K562 (cell line): ENCODE measurements at regions not wholly inside any gene's neighbourhood (a gene's known extent, or its start where the extent isn't known, plus 50 kb on each side); places are given as distances from the start of the nearest gene placed in this dataset.

Source experiments
- ATAC-seq: fragments of 200-7000 bp; cut with Tn5 transposase; 3 replicates; pipeline ENCODE4 v1.9.1; 2020; ENCODE audit warnings: moderate library complexity
- BruUV-seq: library from RNA; stranded (reverse); fragments of 400-500 nt; replicated peaks from 2 replicates; lab custom pipeline; 2021; lab: Mats Ljungman, UMichigan
- CTCF ChIA-PET: fragments of 300-600 bp; formaldehyde crosslinking; extraction: SDS; loops from one replicate; lab custom pipeline; 2021; ENCODE audit warnings: low intra/inter-chr PET ratio; lab: Yijun Ruan, JAX
- POLR2A ChIA-PET: fragments of 300-600, 350-650 bp; sonication (Branson Sonifier 250); formaldehyde crosslinking; extraction: SDS; loops from one replicate; lab custom pipeline; 2021; ENCODE audit warnings: antibody characterized with exemption, inconsistent platforms; lab: Yijun Ruan, JAX
- DNase-seq, 4 experiments: peaks; one replicate each; pipeline versions ENCODE4 v3.0.0 to v3.0.0-alpha.2; 2011 to 2018; ENCODE audit warnings: low spot score in 3 of 4, mixed read lengths in 3 of 4; ENCODE audit errors: extremely low read depth in 1 of 4
- FAIRE-seq: peaks from 2 replicates; lab custom pipeline; 2011; peaks lifted over from hg19 to GRCh38; lab: Jason Lieb, UNC
- H2AFZ ChIP-seq: 2 replicates; pipeline ENCODE4 v1.6.0; 2011; ENCODE audit warnings: low read depth, low read length, control low read depth, inconsistent platforms
- H3K27ac ChIP-seq: fragments of 200-600 bp; 3 replicates; pipeline ENCODE4 v1.8.0; 2011; ENCODE audit warnings: low read depth, mild to moderate bottlenecking, control low read depth, inconsistent platforms, low read length, moderate library complexity, mixed read lengths; ENCODE audit errors: extremely low read depth
- H3K27me3 ChIP-seq, 2 experiments: fragments of 300-600 bp in 1 of 2; 2 replicates in 1 of 2; 3 replicates in 1 of 2; pipeline versions ENCODE4 v1.6.0 to v1.8.0; 2011; ENCODE audit warnings: inconsistent platforms in 2 of 2, low read length in 2 of 2, mild to moderate bottlenecking in 1 of 2, mixed read lengths in 1 of 2, moderate library complexity in 1 of 2; ENCODE audit not compliant: control insufficient read depth in 2 of 2, insufficient read depth in 2 of 2
- H3K36me3 ChIP-seq: fragments of 300-600 bp; 3 replicates; pipeline ENCODE4 v1.8.0; 2011; ENCODE audit warnings: mild to moderate bottlenecking, low read length, inconsistent platforms; ENCODE audit not compliant: control insufficient read depth, insufficient read depth
- H3K4me1 ChIP-seq, 2 experiments: fragments of 200-600 bp in 1 of 2; replicated peaks in 1 of 2; 2 replicates in 1 of 2; 3 replicates in 1 of 2; pipeline versions ENCODE4 v1.5.1 to v1.8.0; 2011; ENCODE audit warnings: inconsistent platforms in 2 of 2, low read length in 2 of 2, mild to moderate bottlenecking in 1 of 2, mixed read lengths in 1 of 2, moderate library complexity in 1 of 2; ENCODE audit not compliant: control insufficient read depth in 2 of 2, insufficient read depth in 2 of 2
- H3K4me2 ChIP-seq: 2 replicates; pipeline ENCODE4 v1.6.1; 2011; ENCODE audit warnings: low read length, control low read depth, inconsistent platforms, mixed read lengths; ENCODE audit not compliant: insufficient read depth
- H3K4me3 ChIP-seq: fragments of 200-600 bp; sonication (generic), shearing (Covaris generic); 2 replicates; pipeline ENCODE4 v1.5.1; 2016; ENCODE audit warnings: control low read depth, inconsistent platforms
- H3K79me2 ChIP-seq: fragments of 200-600 bp; 3 replicates; pipeline ENCODE4 v1.8.0; 2011; ENCODE audit warnings: low read length, inconsistent platforms; ENCODE audit not compliant: control insufficient read depth, insufficient read depth
- H3K9ac ChIP-seq, 2 experiments: 2 replicates each; pipeline versions ENCODE4 v1.6.0 to v1.6.1; 2011; ENCODE audit warnings: low read depth in 2 of 2, low read length in 2 of 2, control low read depth in 1 of 2, inconsistent platforms in 1 of 2, mild to moderate bottlenecking in 1 of 2, mixed read lengths in 1 of 2; ENCODE audit not compliant: insufficient read depth in 1 of 2
- H3K9me1 ChIP-seq: one replicate; pipeline ENCODE4 v1.6.0; 2011; ENCODE audit warnings: inconsistent platforms, mild to moderate bottlenecking, low read length, moderate library complexity; ENCODE audit not compliant: control insufficient read depth, insufficient read depth
- H3K9me3 ChIP-seq: replicated peaks from 2 replicates; pipeline ENCODE4 v1.5.1; 2011; ENCODE audit warnings: low read depth, low read length, inconsistent platforms; ENCODE audit not compliant: control insufficient read depth, insufficient read depth
- H4K20me1 ChIP-seq: replicated peaks from 2 replicates; pipeline ENCODE4 v1.6.1; 2011; ENCODE audit warnings: low read length, inconsistent platforms, mixed read lengths; ENCODE audit not compliant: control insufficient read depth, insufficient read depth
- CHD2 ChIP-seq: IDR thresholded peaks from 2 replicates; pipeline ENCODE4 v1.6.1; 2011; ENCODE audit warnings: low read depth, low read length
- DIDO1 ChIP-seq: fragments of 450-650 bp; IDR thresholded peaks from 2 replicates; pipeline ENCODE4 v1.6.1; 2016; ENCODE audit warnings: low read depth, missing biosample characterization, missing genetic modification characterization
- ELF2 ChIP-seq: fragments of 250-450 bp; sonication (Bioruptor Pico); IDR thresholded peaks from 2 replicates; pipeline ENCODE4 v1.5.0; 2021; ENCODE audit warnings: mild to moderate bottlenecking
- ESRRB ChIP-seq: fragments of 250-450 bp; sonication (Bioruptor Pico); IDR thresholded peaks from 2 replicates; pipeline ENCODE4 v1.5.0; 2020; ENCODE audit warnings: mild to moderate bottlenecking, moderate library complexity, borderline replicate concordance
- FOXP1 ChIP-seq: sonication (generic); formaldehyde crosslinking; IDR thresholded peaks from 2 replicates; pipeline ENCODE4 v1.8.0; 2022; ENCODE audit warnings: mild to moderate bottlenecking, missing genetic modification reagents
- HEY1 ChIP-seq: fragments of 250-450 bp; sonication (Bioruptor Pico); IDR thresholded peaks from 2 replicates; pipeline ENCODE4 v1.5.0; 2020; ENCODE audit warnings: mild to moderate bottlenecking, moderate library complexity, borderline replicate concordance
- NCOR1 ChIP-seq: fragments of 450-650 bp; IDR thresholded peaks from 2 replicates; pipeline ENCODE4 v1.6.1; 2016; ENCODE audit warnings: mild to moderate bottlenecking, moderate library complexity
- POLR2A ChIP-seq: fragments of 450-650 bp; conservative IDR thresholded peaks from 2 replicates; pipeline ENCODE4 v1.6.1; 2016
- RBM15 ChIP-seq: fragments of 200-400 bp; formaldehyde crosslinking; IDR thresholded peaks from 2 replicates; pipeline ENCODE4 v1.6.1; 2018; ENCODE audit warnings: mild to moderate bottlenecking, low read length, moderate library complexity; ENCODE audit not compliant: insufficient read depth
- SIRT6 ChIP-seq: IDR thresholded peaks from one replicate; pipeline ENCODE4 v1.6.1; 2012; ENCODE audit warnings: low read depth, mild to moderate bottlenecking, control low read depth, inconsistent platforms, low read length, moderate library complexity
- SRSF1 ChIP-seq: fragments of 200-400 bp; formaldehyde crosslinking; IDR thresholded peaks from 2 replicates; pipeline ENCODE4 v1.6.1; 2017; ENCODE audit warnings: mild to moderate bottlenecking, low read depth, low read length, moderate library complexity
- U2AF1 ChIP-seq: fragments of 200-400 bp; formaldehyde crosslinking; optimal IDR thresholded peaks from 2 replicates; pipeline ENCODE3; 2017; ENCODE audit warnings: mild to moderate bottlenecking, low read depth, low read length, moderate library complexity
- ZNF347 ChIP-seq: fragments of 450-650 bp; formaldehyde crosslinking; IDR thresholded peaks from 2 replicates; pipeline ENCODE4 v1.4.0; 2020; ENCODE audit warnings: low read depth, mild to moderate bottlenecking, moderate library complexity
- ZNF551 ChIP-seq: fragments of 250-450 bp; sonication (Bioruptor Pico); IDR thresholded peaks from 2 replicates; pipeline ENCODE4 v1.5.0; 2021; ENCODE audit warnings: mild to moderate bottlenecking, moderate library complexity
- WGBS: fragments of 100-300 bp; shearing (Covaris generic); methylation state at CpG from one replicate; pipeline ENCODE4 v1.1.6; 2016; ENCODE audit warnings: low coverage, mixed read lengths; ENCODE audit not compliant: insufficient coverage; ENCODE audit errors: missing lambda C conversion rate; 5-methylcytosine and 5-hydroxymethylcytosine counted together
- in situ Hi-C: fragments of 300-500 bp; cut with MboI; formaldehyde crosslinking; loops from 4 replicates; pipeline ENCODE4 v1.15.0; 2018; ENCODE audit warnings: inconsistent platforms, mixed read lengths
- intact Hi-C: fragments of 100-400 bp; cut with micrococcal nuclease; formaldehyde crosslinking; loops from 2 replicates; pipeline ENCODE4 v1.14.2; 2022
- TF ChIP-seq, protein P1 (sequence below): sonication (generic); formaldehyde crosslinking; IDR thresholded peaks from 2 replicates; pipeline ENCODE4 v1.8.1; 2022; ENCODE audit warnings: missing genetic modification reagents
- TF ChIP-seq, protein P2 (sequence below): IDR thresholded peaks from 3 replicates; pipeline ENCODE4 v1.6.1; 2011; ENCODE audit warnings: borderline replicate concordance, mild to moderate bottlenecking; ENCODE audit not compliant: insufficient read length, insufficient read depth
- TF ChIP-seq, protein P3 (sequence below), 3 experiments: fragments of 200-800 bp in 1 of 3; fragments of 250-450 bp in 1 of 3; fragments of 450-650 bp in 1 of 3; sonication (Bioruptor Pico) in 1 of 3; sonication (Bioruptor generic) in 1 of 3; formaldehyde crosslinking in 1 of 3; IDR thresholded peaks; 2 replicates each; pipeline versions ENCODE4 v1.6.1 to v1.8.0; 2016 to 2022; ENCODE audit warnings: mild to moderate bottlenecking in 2 of 3, missing genetic modification characterization in 2 of 3, missing compliant biosample characterization in 1 of 3, moderate library complexity in 1 of 3

DNA sequence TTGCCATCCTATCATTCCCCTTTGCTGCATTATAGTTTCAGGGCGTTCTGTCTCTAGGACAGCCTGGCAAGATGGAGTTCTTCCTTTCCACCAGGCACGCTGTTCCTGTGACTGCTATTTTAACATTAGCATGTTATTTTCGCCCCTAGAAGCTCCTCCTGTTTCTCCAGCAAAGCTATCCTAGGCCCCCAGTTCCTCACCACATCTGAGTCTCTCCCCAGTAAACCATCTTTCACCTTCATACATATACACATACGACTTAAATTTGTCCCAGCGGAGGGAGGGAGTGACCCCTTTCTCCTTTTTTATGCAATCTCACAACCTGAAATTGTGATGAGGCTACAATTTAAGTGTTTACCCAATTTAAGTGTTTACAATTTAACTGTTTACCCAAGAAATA, 66.7 kb upstream of the FRMD6 start:
- no peak overlapping the region for H3K27ac ChIP-seq
- CTCF ChIA-PET: no interaction called here
- FAIRE-seq: no peak
- no peak overlapping the region for H3K9ac ChIP-seq
- no TSS peak for BruUV-seq
- intact Hi-C loops: no loop called here
- 0% methylated on average over 3 of the region's 5 CpGs for WGBS
- H4K20me1 ChIP-seq: no peaks in the 10 kb centered on the region
- H3K4me2 ChIP-seq: no peak overlapping the region
- no peaks in the 10 kb centered on the region for H3K36me3 ChIP-seq
- DNase-seq: no peak
- no peak overlapping the region for H2AFZ ChIP-seq
- no peaks in the 10 kb centered on the region for H3K79me2 ChIP-seq
- no peak for ATAC-seq
- no peaks in the 10 kb centered on the region for H3K4me1 ChIP-seq
- in situ Hi-C loops: no loop called here
- POLR2A ChIA-PET: interaction anchor here (0.6 kb wide), 1 partner anchor 1185 kb away, joined by 3 read pairs; no protein-coding TSS in a partner anchor
- no peak overlapping the region for H3K4me3 ChIP-seq
- H3K9me1 ChIP-seq: no peaks in the 10 kb centered on the region
- H3K9me3 ChIP-seq: no peaks in the 10 kb centered on the region
- TF ChIP-seq ELF2 (CRISPR knock-in tag) (no peak), FOXP1 (CRISPR knock-in tag) (no peak), RBM15 (no peak), U2AF1 (no peak), NCOR1 (no peak), POLR2A (no peak), CHD2 (no peak), DIDO1 (no peak), SRSF1 (no peak), ESRRB (CRISPR knock-in tag) (no peak), ZNF551 (CRISPR knock-in tag) (no peak), SIRT6 (no peak), HEY1 (CRISPR knock-in tag) (no peak), ZNF347 (CRISPR knock-in tag) (no peak)
- TF ChIP-seq, protein P1, sequence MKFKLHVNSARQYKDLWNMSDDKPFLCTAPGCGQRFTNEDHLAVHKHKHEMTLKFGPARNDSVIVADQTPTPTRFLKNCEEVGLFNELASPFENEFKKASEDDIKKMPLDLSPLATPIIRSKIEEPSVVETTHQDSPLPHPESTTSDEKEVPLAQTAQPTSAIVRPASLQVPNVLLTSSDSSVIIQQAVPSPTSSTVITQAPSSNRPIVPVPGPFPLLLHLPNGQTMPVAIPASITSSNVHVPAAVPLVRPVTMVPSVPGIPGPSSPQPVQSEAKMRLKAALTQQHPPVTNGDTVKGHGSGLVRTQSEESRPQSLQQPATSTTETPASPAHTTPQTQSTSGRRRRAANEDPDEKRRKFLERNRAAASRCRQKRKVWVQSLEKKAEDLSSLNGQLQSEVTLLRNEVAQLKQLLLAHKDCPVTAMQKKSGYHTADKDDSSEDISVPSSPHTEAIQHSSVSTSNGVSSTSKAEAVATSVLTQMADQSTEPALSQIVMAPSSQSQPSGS: no peak
- TF ChIP-seq, protein P2, sequence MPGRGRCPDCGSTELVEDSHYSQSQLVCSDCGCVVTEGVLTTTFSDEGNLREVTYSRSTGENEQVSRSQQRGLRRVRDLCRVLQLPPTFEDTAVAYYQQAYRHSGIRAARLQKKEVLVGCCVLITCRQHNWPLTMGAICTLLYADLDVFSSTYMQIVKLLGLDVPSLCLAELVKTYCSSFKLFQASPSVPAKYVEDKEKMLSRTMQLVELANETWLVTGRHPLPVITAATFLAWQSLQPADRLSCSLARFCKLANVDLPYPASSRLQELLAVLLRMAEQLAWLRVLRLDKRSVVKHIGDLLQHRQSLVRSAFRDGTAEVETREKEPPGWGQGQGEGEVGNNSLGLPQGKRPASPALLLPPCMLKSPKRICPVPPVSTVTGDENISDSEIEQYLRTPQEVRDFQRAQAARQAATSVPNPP: no peak
- TF ChIP-seq, protein P3, sequence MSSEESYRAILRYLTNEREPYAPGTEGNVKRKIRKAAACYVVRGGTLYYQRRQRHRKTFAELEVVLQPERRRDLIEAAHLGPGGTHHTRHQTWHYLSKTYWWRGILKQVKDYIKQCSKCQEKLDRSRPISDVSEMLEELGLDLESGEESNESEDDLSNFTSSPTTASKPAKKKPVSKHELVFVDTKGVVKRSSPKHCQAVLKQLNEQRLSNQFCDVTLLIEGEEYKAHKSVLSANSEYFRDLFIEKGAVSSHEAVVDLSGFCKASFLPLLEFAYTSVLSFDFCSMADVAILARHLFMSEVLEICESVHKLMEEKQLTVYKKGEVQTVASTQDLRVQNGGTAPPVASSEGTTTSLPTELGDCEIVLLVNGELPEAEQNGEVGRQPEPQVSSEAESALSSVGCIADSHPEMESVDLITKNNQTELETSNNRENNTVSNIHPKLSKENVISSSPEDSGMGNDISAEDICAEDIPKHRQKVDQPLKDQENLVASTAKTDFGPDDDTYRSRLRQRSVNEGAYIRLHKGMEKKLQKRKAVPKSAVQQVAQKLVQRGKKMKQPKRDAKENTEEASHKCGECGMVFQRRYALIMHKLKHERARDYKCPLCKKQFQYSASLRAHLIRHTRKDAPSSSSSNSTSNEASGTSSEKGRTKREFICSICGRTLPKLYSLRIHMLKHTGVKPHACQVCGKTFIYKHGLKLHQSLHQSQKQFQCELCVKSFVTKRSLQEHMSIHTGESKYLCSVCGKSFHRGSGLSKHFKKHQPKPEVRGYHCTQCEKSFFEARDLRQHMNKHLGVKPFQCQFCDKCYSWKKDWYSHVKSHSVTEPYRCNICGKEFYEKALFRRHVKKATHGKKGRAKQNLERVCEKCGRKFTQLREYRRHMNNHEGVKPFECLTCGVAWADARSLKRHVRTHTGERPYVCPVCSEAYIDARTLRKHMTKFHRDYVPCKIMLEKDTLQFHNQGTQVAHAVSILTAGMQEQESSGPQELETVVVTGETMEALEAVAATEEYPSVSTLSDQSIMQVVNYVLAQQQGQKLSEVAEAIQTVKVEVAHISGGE (CRISPR knock-in tag; IDR thresholded peaks at IDR 0.05): no peak
- H3K27me3 ChIP-seq: no peaks in the 10 kb centered on the region
